Mesothelial cell of epicardium (in vitro differentiated cells): ENCODE measurements at regions not wholly inside any gene's neighbourhood (a gene's known extent, or its start where the extent isn't known, plus 50 kb on each side); places are given as distances from the start of the nearest gene placed in this dataset.

ENCODE experiments used
- DNase-seq, 2 experiments: peaks; one replicate each; pipeline ENCODE4 v3.0.0; 2021; ENCODE audit warnings: low spot score in 2 of 2; ENCODE audit not compliant: unreplicated experiment in 2 of 2
- H3K27ac Mint-ChIP-seq: 2 replicates; pipeline ENCODE4 v1.8.0; 2021; ENCODE audit warnings: mixed read lengths
- H3K27me3 Mint-ChIP-seq: 2 replicates; pipeline ENCODE4 v1.8.0; 2021; ENCODE audit warnings: low read depth, mixed read lengths
- H3K36me3 Mint-ChIP-seq: 2 replicates; pipeline ENCODE4 v1.8.0; 2021; ENCODE audit warnings: mixed read lengths
- H3K4me1 Mint-ChIP-seq: 2 replicates; pipeline ENCODE4 v1.8.0; 2021; ENCODE audit warnings: mixed read lengths
- H3K4me3 Mint-ChIP-seq: 2 replicates; pipeline ENCODE4 v1.8.0; 2021; ENCODE audit warnings: mild to moderate bottlenecking, moderate library complexity, mixed read lengths
- H3K9me3 Mint-ChIP-seq: 2 replicates; pipeline ENCODE4 v1.8.0; 2021; ENCODE audit warnings: mixed read lengths
- TF ChIP-seq, protein P1 (sequence below): fragments of 200-600 bp; sonication (generic); IDR thresholded peaks from one replicate; pipeline ENCODE4 v1.5.0; 2021; ENCODE audit warnings: antibody characterized with exemption; ENCODE audit not compliant: unreplicated experiment

DNA sequence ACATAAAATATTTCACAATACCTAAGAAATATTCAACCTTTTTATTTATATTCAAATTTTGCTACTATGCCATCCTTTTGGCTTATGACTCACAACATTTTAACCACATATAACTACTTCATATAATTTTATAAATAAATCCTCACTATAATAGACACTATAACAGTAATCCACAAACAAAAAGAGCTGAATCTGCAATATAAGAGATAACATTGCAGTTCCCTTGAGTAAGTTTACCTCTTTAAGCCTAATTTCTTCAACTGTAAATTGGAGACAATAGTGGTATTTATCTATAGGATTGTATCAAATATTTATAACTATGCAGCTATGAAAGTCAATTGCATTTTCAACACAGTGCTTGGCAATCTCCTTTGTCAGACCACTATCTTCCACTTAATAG is 1084.5 kb downstream of the NR2F1-AS1 start:
- Mint-ChIP-seq H3K4me1 (peaks cover 6% of the 10 kb centered on the region), H3K27me3 (no peaks in the 10 kb centered on the region), H3K27ac (no peak overlapping the region), H3K9me3 (no peaks in the 10 kb centered on the region), H3K4me3 (no peak overlapping the region), H3K36me3 (no peaks in the 10 kb centered on the region)
- DNase-seq, result no peak
- TF ChIP-seq, protein P1, sequence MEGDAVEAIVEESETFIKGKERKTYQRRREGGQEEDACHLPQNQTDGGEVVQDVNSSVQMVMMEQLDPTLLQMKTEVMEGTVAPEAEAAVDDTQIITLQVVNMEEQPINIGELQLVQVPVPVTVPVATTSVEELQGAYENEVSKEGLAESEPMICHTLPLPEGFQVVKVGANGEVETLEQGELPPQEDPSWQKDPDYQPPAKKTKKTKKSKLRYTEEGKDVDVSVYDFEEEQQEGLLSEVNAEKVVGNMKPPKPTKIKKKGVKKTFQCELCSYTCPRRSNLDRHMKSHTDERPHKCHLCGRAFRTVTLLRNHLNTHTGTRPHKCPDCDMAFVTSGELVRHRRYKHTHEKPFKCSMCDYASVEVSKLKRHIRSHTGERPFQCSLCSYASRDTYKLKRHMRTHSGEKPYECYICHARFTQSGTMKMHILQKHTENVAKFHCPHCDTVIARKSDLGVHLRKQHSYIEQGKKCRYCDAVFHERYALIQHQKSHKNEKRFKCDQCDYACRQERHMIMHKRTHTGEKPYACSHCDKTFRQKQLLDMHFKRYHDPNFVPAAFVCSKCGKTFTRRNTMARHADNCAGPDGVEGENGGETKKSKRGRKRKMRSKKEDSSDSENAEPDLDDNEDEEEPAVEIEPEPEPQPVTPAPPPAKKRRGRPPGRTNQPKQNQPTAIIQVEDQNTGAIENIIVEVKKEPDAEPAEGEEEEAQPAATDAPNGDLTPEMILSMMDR, result no peak

DNA sequence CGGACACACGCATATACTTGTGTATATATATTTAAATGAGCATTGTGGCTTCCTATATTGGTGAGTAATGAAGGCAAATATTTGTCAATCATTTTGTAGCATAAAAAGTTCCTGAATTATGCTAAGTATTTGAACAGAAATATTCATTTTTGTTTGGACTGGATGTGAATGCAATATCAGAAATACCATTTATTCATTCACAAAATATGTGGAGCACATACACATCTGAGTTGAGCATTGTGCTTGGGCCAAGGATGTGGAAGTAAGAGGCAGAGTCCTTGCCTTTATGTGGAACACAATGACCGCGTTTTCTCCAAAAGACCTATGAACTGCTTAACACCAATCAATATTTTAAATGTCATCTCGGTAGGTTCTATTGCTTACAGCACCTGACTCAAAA is 1086.5 kb downstream of the NR2F1-AS1 start:
- Mint-ChIP-seq H3K36me3 (no peaks in the 10 kb centered on the region), H3K4me3 (no peak overlapping the region), H3K9me3 (no peaks in the 10 kb centered on the region), H3K4me1 (peaks cover 6% of the 10 kb centered on the region), H3K27ac (no peak overlapping the region), H3K27me3 (no peaks in the 10 kb centered on the region)
- TF ChIP-seq, protein P1, result no peak
- no peak for DNase-seq

DNA sequence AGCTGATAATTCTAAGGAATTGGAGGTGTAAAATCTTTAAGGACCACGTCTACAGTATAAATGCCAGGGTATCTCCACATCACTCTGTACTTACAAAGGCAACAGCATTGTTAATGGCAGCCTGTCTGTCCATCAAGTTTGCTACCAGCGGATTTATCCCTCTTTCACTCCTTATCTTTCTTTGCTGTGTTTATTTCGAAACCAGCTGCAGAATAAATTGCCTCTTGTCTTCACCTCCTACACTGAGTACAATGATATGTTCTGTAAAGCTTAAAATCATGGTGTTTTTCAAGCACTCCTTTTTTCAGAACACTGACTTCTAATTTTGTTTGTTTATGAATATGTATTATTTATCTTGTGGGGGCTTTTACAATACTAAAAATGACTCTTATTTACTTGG is 1088.1 kb downstream of the NR2F1-AS1 start:
- Mint-ChIP-seq H3K4me1 (peaks cover 6% of the 10 kb centered on the region), H3K27ac (no peak overlapping the region), H3K4me3 (no peak overlapping the region), H3K36me3 (no peaks in the 10 kb centered on the region), H3K27me3 (no peaks in the 10 kb centered on the region), H3K9me3 (no peaks in the 10 kb centered on the region)
- DNase-seq, result no peak
- TF ChIP-seq, protein P1, result no peak

DNA sequence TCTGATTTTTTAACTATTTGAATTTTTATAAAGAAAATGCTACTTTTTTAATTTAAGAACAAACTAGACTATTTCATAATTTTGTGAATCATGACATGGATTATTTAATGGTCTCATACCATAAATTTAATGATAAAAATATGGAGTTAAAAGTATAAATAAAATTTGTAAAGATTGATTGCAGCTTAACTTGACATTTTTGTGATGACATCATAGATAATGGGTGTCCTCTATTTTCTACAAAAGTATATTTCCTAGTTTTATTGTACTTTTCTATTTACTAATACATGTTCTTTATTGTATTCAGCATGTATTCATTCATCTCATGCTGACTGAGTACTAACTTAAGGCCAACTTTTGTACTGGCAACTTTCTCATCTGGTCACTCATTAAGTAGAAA is 1096.5 kb downstream of the NR2F1-AS1 start:
- no peaks in the 10 kb centered on the region for H3K4me1 Mint-ChIP-seq
- DNase-seq, result no peak
- TF ChIP-seq, protein P1, result no peak
- H3K27ac Mint-ChIP-seq, result no peak overlapping the region
- no peaks in the 10 kb centered on the region for H3K27me3 Mint-ChIP-seq
- peaks cover 11% of the 10 kb centered on the region for H3K9me3 Mint-ChIP-seq
- H3K4me3 Mint-ChIP-seq, result no peak overlapping the region
- H3K36me3 Mint-ChIP-seq, result no peaks in the 10 kb centered on the region

DNA sequence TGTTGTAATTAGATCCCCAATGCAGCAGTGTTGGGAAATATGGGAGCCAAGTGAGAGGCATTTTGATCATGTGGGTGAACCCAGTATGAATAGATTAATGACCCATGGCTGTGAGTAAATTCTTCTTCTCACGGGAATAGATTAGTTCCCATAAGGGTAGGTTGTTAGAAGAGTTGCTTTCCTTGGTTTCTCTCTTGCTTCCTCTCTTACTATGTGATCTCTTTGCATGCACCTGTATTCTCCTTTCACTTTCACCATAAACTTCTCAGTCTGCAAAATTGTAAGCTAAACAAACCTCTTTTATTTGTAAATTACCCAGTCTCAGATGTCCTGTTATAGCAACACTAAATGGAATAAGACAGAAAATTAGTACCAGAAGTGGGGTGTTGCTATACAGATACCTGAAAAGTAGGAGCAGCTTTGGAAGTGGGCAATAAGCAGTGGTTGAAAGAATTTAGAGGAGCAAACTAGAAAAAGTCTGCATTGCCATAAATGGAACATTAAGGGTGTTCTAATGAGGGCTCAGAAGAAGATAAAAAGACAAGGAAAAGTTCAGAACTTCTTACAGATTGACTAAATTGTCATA is 1090.0 kb upstream of the ARRDC3 start:
- no peaks in the 10 kb centered on the region for H3K27me3 Mint-ChIP-seq
- H3K9me3 Mint-ChIP-seq, result peaks cover 17% of the 10 kb centered on the region
- no peak overlapping the region for H3K27ac Mint-ChIP-seq
- TF ChIP-seq, protein P1, result no peak
- peaks cover 7% of the 10 kb centered on the region for H3K36me3 Mint-ChIP-seq
- peaks cover 9% of the 10 kb centered on the region for H3K4me1 Mint-ChIP-seq
- H3K4me3 Mint-ChIP-seq, result no peak overlapping the region
- no peak for DNase-seq

DNA sequence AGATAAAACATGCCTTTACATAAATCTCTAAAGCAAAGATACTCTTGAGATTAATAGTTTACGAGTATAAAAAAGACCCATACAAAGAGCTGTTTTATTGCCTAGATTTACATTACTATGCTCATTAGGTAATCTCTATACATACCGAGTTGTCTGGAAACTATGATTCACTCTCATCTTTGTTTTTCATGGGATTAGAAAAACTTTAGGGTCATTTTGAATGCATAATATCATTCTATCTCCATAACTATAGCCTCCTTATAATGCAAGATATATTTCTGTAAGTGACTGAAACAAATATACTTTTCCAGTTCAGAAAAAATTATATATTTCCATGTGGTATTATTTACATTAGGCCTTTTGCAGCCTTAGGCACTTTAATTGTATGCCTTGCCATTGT is 1088.7 kb upstream of the ARRDC3 start:
- peaks cover 17% of the 10 kb centered on the region for H3K9me3 Mint-ChIP-seq
- TF ChIP-seq, protein P1, result no peak
- peaks cover 14% of the 10 kb centered on the region for H3K4me1 Mint-ChIP-seq

More for the DNA sequence above, 1088.7 kb upstream of the ARRDC3 start:
- no peaks in the 10 kb centered on the region for H3K27me3 Mint-ChIP-seq
- no peak overlapping the region for H3K4me3 Mint-ChIP-seq
- peaks cover 7% of the 10 kb centered on the region for H3K36me3 Mint-ChIP-seq
- DNase-seq, result no peak
- no peak overlapping the region for H3K27ac Mint-ChIP-seq
